ENCODE measurements at regions not wholly inside any gene's neighbourhood (a gene's known extent, or its start where the extent isn't known, plus 50 kb on each side); places are given as distances from the start of the nearest gene placed in this dataset.

DNA sequence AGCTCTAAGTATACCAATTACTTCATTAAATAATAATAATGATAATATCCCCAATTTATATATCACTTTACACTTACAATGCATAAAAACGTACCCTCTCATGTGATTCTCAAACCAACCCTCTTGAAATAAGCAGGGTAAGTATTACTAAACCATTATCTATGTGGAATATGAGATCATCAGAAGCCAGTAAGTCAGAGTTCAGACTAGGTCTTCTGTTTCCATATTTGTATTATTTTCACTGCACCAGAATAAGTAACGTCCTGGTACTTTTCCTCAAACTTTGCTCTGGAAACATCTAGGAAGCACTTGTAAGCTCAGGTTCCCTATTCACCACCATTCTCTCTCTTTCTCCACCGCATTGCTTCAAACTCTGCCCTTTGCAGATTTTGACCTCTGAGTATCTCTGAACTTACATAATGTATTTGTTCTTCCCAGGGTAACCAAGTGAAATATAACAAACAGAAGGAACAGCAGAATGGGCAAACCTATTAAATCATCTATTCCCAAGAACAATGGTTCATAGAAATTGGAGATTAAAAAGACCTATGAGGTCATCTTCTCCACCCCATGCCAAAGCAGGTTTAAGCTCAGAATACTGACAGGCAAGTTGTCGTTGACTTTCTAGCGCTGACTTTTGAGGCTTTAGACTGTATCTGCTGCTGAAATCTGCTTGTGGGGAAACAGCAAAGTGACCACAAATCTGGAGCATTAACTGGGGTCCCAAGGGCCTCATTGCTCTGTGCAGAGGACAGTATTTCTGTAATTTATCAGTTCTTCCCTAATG is 161.3 kb upstream of the FAR2 start:
- no peak for DNase-seq (ENCODE audit: low read depth)
- TF ChIP-seq, protein P1, sequence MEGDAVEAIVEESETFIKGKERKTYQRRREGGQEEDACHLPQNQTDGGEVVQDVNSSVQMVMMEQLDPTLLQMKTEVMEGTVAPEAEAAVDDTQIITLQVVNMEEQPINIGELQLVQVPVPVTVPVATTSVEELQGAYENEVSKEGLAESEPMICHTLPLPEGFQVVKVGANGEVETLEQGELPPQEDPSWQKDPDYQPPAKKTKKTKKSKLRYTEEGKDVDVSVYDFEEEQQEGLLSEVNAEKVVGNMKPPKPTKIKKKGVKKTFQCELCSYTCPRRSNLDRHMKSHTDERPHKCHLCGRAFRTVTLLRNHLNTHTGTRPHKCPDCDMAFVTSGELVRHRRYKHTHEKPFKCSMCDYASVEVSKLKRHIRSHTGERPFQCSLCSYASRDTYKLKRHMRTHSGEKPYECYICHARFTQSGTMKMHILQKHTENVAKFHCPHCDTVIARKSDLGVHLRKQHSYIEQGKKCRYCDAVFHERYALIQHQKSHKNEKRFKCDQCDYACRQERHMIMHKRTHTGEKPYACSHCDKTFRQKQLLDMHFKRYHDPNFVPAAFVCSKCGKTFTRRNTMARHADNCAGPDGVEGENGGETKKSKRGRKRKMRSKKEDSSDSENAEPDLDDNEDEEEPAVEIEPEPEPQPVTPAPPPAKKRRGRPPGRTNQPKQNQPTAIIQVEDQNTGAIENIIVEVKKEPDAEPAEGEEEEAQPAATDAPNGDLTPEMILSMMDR (IDR thresholded peaks at IDR 0.05; ENCODE audit: control insufficient read depth, insufficient read depth, low read depth, low read length, missing control alignments), result no peak
- no peak overlapping the region for H3K4me3 ChIP-seq (ENCODE audit: control insufficient read depth, low read depth, low read length)

DNA sequence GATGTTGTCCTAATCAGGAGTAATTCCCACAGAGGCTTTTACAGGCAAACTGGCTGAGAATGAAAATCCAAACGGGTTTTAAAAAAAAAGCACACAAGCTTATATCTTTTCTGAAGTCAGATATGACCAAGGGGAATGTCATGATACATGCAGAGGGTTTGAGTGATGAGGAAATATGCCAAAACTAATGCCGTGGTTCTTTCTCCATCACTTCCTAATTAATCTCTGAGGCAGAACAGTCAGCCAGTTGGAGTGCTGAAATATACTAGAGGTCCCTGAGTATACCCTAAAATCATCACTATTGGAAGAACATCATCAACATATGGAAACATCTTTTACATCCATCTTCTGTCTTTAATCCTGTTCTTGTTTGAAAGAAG is 160.8 kb upstream of the FAR2 start:
- TF ChIP-seq, protein P1 (IDR thresholded peaks at IDR 0.05; ENCODE audit: control insufficient read depth, insufficient read depth, low read depth, low read length, missing control alignments), result no peak
- H3K4me3 ChIP-seq (ENCODE audit: control insufficient read depth, low read depth, low read length), result no peak overlapping the region
- DNase-seq (ENCODE audit: low read depth), result no peak

DNA sequence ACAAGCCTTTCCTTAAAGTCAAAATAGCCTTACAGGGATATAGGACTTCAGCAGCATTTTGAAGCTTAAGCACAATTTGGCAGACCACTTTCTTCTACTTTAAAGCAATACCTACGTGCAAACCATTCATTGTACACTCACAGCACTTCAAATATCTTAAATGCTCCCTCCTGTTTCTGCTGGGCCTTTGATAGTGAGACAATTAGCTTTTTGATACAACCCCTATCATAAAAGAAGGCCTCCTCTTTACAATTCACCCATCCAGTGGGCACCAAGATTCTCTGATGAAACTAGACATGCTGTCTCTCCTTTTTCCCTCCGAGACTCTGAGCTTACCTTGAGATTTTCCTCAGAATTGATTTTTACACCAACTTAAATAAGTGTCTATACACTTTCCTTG is 157.5 kb upstream of the FAR2 start:
- TF ChIP-seq, protein P1 (IDR thresholded peaks at IDR 0.05; ENCODE audit: control insufficient read depth, insufficient read depth, low read depth, low read length, missing control alignments), result no peak
- DNase-seq (ENCODE audit: low read depth), result no peak

DNA sequence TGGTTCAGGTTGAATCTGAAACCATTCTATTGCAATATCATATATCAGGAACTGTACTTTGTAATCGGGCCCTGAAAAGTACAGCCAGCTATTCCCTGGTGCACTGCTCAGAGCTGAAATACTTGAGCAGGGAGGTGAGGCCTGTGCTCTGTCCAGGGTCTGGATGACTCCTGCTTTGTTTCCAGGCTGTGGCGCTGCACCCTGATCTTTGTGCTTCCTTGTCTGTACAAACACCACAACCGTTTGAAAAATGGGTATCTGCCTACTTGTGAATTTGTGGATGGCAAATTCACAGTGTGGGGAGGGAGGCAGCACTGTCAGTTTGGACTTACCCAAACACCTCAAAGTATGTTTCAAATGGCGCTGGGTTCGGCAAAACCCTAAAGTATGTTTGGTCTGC is 155.4 kb upstream of the FAR2 start:
- TF ChIP-seq, protein P1 (IDR thresholded peaks at IDR 0.05; ENCODE audit: control insufficient read depth, insufficient read depth, low read depth, low read length, missing control alignments), result no peak
- DNase-seq (ENCODE audit: low read depth), result no peak
- no peak overlapping the region for H3K4me3 ChIP-seq (ENCODE audit: control insufficient read depth, low read depth, low read length)

More for the DNA sequence above, 157.5 kb upstream of the FAR2 start:
- H3K4me3 ChIP-seq (ENCODE audit: control insufficient read depth, low read depth, low read length), result no peak overlapping the region

DNA sequence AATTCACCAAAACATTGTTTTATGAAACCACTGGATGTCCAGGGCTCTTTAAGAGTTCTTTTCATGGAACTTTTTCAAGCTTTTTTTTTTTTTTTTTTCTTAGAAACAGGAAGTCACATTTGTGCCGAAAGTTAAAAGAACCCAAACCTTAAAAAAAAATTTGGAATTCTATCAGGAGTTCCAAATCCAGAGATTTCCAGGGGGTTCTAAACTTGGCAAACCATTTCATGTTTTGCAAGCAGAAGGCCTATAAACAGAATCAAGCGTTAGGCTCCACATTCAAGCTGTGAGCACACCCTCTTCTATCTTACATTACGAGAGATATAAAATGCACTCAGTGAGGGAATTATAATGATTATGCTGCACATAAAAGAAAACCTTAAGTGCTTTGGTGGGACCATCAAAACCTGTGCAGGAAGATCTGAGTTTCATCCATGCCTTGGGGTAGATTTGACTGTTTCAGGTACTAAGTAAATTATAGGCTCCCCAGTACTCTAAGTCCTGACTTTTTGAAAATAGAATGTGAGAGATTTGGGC is 154.8 kb upstream of the FAR2 start:
- TF ChIP-seq, protein P1 (IDR thresholded peaks at IDR 0.05; ENCODE audit: control insufficient read depth, insufficient read depth, low read depth, low read length, missing control alignments), result no peak

DNA sequence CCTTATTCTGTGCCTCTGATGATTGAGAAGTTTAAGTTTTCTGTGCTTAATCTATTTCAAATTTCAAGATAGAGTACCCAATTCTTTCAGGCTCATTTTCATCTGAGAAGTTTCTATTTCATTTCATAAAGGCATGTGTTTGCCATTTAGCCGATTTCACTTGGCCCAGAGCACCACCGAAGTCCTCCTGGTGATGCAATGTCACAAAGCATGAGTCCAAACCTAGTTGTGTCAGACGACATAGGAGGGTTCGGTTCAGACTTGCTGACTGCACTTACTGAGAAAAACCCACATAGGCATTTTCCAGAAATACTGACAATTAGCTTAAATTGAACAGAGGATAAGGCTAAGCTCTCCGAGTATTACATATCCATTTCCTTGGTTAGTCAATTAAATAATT is 152.4 kb upstream of the FAR2 start:
- TF ChIP-seq, protein P1 (IDR thresholded peaks at IDR 0.05; ENCODE audit: control insufficient read depth, insufficient read depth, low read depth, low read length, missing control alignments), result no peak
- no peak for DNase-seq (ENCODE audit: low read depth)
- H3K4me3 ChIP-seq (ENCODE audit: control insufficient read depth, low read depth, low read length), result no peak overlapping the region

More for the DNA sequence above, 154.8 kb upstream of the FAR2 start:
- DNase-seq (ENCODE audit: low read depth), result no peak
- no peak overlapping the region for H3K4me3 ChIP-seq (ENCODE audit: control insufficient read depth, low read depth, low read length)

All from AG09309 (cell line).